T-helper 1 cell (primary cell): ENCODE measurements at regions not wholly inside any gene's neighbourhood (a gene's known extent, or its start where the extent isn't known, plus 50 kb on each side); places are given as distances from the start of the nearest gene placed in this dataset.
A peak's percentile ranks its signal among the peaks of the same experiment; 100 is the strongest.

ENCODE experiments used
- DNase-seq, 5 donors: peaks; one replicate each; pipeline ENCODE4 v3.0.0-alpha.2; 2012 to 2020

- no peak for DNase-seq
Observed at GRCh38 chrX:40157228-40158035, 59.7 kb upstream of the BCOR start.

GRCh38 chrX:40156470-40157227 is 58.9 kb upstream of the BCOR start:
- DNase-seq = no peak

GRCh38 chrX:40155589-40156469 is 58.1 kb upstream of the BCOR start:
- DNase-seq = no peak

GRCh38 chrX:40154853-40155588 is 57.3 kb upstream of the BCOR start:
- no peak for DNase-seq

GRCh38 chrX:40154250-40154852 is 56.6 kb upstream of the BCOR start:
- DNase-seq = no peak

GRCh38 chrX:40153345-40154249 is 55.8 kb upstream of the BCOR start:
- DNase-seq = peak in 3 of 5 donors; percentile 34 to 61 (median 47)

- no peak for DNase-seq
Observed at GRCh38 chrX:40152741-40153344, 55.1 kb upstream of the BCOR start.

GRCh38 chrX:40152173-40152711 is 54.5 kb upstream of the BCOR start:
- DNase-seq = peak in 1 of 5 donors; percentile 25

GRCh38 chrX:40151211-40152172 is 53.7 kb upstream of the BCOR start:
- no peak for DNase-seq

GRCh38 chrX:40150503-40150902 is 52.7 kb upstream of the BCOR start:
- DNase-seq = no peak

- DNase-seq = no peak
Observed at GRCh38 chrX:40149286-40150175, 51.8 kb upstream of the BCOR start.

- DNase-seq = no peak
Observed at GRCh38 chrX:40148385-40149285, 50.9 kb upstream of the BCOR start.

GRCh38 chrX:40147971-40148370 is 50.2 kb upstream of the BCOR start:
- DNase-seq = no peak
